NCI-H1048 (cell line): ENCODE measurements at regions not wholly inside any gene's neighbourhood (a gene's known extent, or its start where the extent isn't known, plus 50 kb on each side); places are given as distances from the start of the nearest gene placed in this dataset.
"Not testable (repeated sequence)": the region's sequence is repeated elsewhere in the genome, so short reads cannot be mapped to it uniquely, and the experiment has no call there.

Source experiments
- DNase-seq: peaks from one replicate; lab custom pipeline; 2025; lab: John Stamatoyannopoulos, UW

GRCh38 chr1:120664376-120665249 lies 59.1 kb upstream of the NBPF26 start:
- not testable (repeated sequence) for DNase-seq

- not testable (repeated sequence) for DNase-seq
Observed at GRCh38 chr1:120665250-120665577, 58.5 kb upstream of the NBPF26 start.

GRCh38 chr1:120668187-120668586 lies 55.6 kb upstream of the NBPF26 start:
- not testable (repeated sequence) for DNase-seq
